Adrenal gland (tissue), 9 donors: ENCODE measurements at regions not wholly inside any gene's neighbourhood (a gene's known extent, or its start where the extent isn't known, plus 50 kb on each side); places are given as distances from the start of the nearest gene placed in this dataset.

ENCODE experiments used
- DNase-seq, 7 donors: peaks; one replicate each; pipeline ENCODE4 v3.0.0-alpha.2; 2019 to 2020
- H3K27ac ChIP-seq, 5 donors: fragments of 200-600 bp; sonication (generic) in 4 of 5; 1 replicate in 3 of 5; 2 replicates in 2 of 5; pipeline versions ENCODE4 v1.5.1 to v1.8.0; 2016 to 2020; ENCODE audit warnings: mild to moderate bottlenecking in 1 of 5
- H3K27me3 ChIP-seq: fragments of 200-600 bp; 2 replicates; pipeline ENCODE4 v1.8.0; 2021
- H3K36me3 ChIP-seq, 2 donors: fragments of 200-600 bp; replicated peaks in 1 of 2; 1 replicate in 1 of 2; 2 replicates in 1 of 2; pipeline versions ENCODE4 v1.5.1 to v1.8.0; 2018 to 2022
- H3K4me1 ChIP-seq, 2 donors: fragments of 200-600 bp; replicated peaks in 1 of 2; 1 replicate in 1 of 2; 2 replicates in 1 of 2; pipeline versions ENCODE4 v1.5.1 to v1.8.0; 2018 to 2021
- H3K4me3 ChIP-seq, 4 donors: fragments of 200-600 bp; sonication (generic) in 3 of 4; one replicate each; pipeline ENCODE4 v1.5.1; 2016 to 2018
- H3K9me3 ChIP-seq, 3 donors: fragments of 200-600 bp; sonication (generic) in 1 of 3; replicated peaks in 1 of 3; 1 replicate in 2 of 3; 2 replicates in 1 of 3; pipeline versions ENCODE4 v1.5.1 to v1.8.0; 2016 to 2021
- CTCF ChIP-seq, 6 experiments: fragments of 450-650 bp in 4 of 6; fragments of 200-600 bp in 2 of 6; sonication (generic) in 1 of 6; IDR thresholded peaks; 1 replicate in 5 of 6; 2 replicates in 1 of 6; pipeline versions ENCODE4 v1.5.1 to v1.8.0; 2016 to 2021; ENCODE audit warnings: antibody characterized with exemption in 6 of 6, mild to moderate bottlenecking in 2 of 6, moderate library complexity in 1 of 6
- POLR2A ChIP-seq, 2 donors: fragments of 450-650 bp; IDR thresholded peaks; one replicate each; pipeline ENCODE4 v1.6.1; 2017; ENCODE audit warnings: antibody characterized with exemption in 2 of 2, mild to moderate bottlenecking in 2 of 2, moderate library complexity in 1 of 2
- WGBS, 4 donors: extraction: QIAGEN DNeasy Blood & Tissue Kit in 2 of 4; methylation state at CpG; one replicate each; pipeline versions ENCODE4 v1.1.5 to v1.1.7; 2013 to 2017; 5-methylcytosine and 5-hydroxymethylcytosine counted together
- intact Hi-C, 2 donors: fragments of 100-400 bp; cut with DNase I; formaldehyde crosslinking; loops; one replicate each; pipeline versions ENCODE4 v1.14.1 to v1.15.0; 2022 to 2023
- donor health status: healthy with polysubstance abuse.
- donor health status: Bipolar disorder and iron deficiency.
- donor health status: DM: yes; HTN: yes; CAD: no.
- donor health status: DM: no; HTN: no; CAD: no.
- donor health status: DM: no; HTN: no; CAD: no.

- Histone ChIP-seq H3K9me3 (no peaks in the 10 kb centered on the region), H3K27me3 (no peaks in the 10 kb centered on the region), H3K4me1 (no peaks in the 10 kb centered on the region), H3K27ac (no peak overlapping the region), H3K4me3 (no peak overlapping the region), H3K36me3 (no peaks in the 10 kb centered on the region)
- intact Hi-C loops: no loop called here
- TF ChIP-seq CTCF (IDR thresholded peaks at IDR 0.05): no peak
- TF ChIP-seq POLR2A (IDR thresholded peaks at IDR 0.05): no peak
- no peak for DNase-seq
- 71 to 85% (median 75%) methylated on average over 3 of the region's 3 CpGs for WGBS, 4 donors
Observed at GRCh38 chr1:57530206-57530910, 106.5 kb upstream of the DAB1 start.

GRCh38 chr1:57522575-57522974 lies 98.7 kb upstream of the DAB1 start:
- H3K4me1 ChIP-seq: no peaks in the 10 kb centered on the region
- no peaks in the 10 kb centered on the region for H3K27me3 ChIP-seq
- no peak for DNase-seq
- H3K27ac ChIP-seq: no peak overlapping the region
- no peaks in the 10 kb centered on the region for H3K36me3 ChIP-seq
- intact Hi-C loops: no loop called here
- WGBS, 4 donors: 81 to 86% (median 85%) methylated on average over 3 of the region's 3 CpGs
- TF ChIP-seq POLR2A (IDR thresholded peaks at IDR 0.05) (no peak), CTCF (IDR thresholded peaks at IDR 0.05) (no peak)
- H3K9me3 ChIP-seq: no peaks in the 10 kb centered on the region
- H3K4me3 ChIP-seq: no peak overlapping the region

- TF ChIP-seq POLR2A (IDR thresholded peaks at IDR 0.05) (no peak), CTCF (IDR thresholded peaks at IDR 0.05) (no peak)
- no peaks in the 10 kb centered on the region for H3K9me3 ChIP-seq
- 50 to 72% (median 62%) methylated on average over 5 of the region's 5 CpGs for WGBS, 4 donors
- intact Hi-C loops: no loop called here
- no peak for DNase-seq
- H3K4me1 ChIP-seq: no peaks in the 10 kb centered on the region
- no peak overlapping the region for H3K27ac ChIP-seq
- no peak overlapping the region for H3K4me3 ChIP-seq
- H3K27me3 ChIP-seq: no peaks in the 10 kb centered on the region
- no peaks in the 10 kb centered on the region for H3K36me3 ChIP-seq
Observed at GRCh38 chr1:57520743-57521515, 97.1 kb upstream of the DAB1 start.

- H3K27ac ChIP-seq: no peak overlapping the region
- DNase-seq: no peak
- WGBS, 4 donors: 47 to 63% (median 52%) methylated on average over 3 of the region's 3 CpGs
- TF ChIP-seq POLR2A (IDR thresholded peaks at IDR 0.05): no peak
- no peak for TF ChIP-seq CTCF (IDR thresholded peaks at IDR 0.05)
- no peak overlapping the region for H3K4me3 ChIP-seq
- H3K4me1 ChIP-seq: no peaks in the 10 kb centered on the region
- no peaks in the 10 kb centered on the region for H3K27me3 ChIP-seq
- H3K9me3 ChIP-seq: no peaks in the 10 kb centered on the region
- H3K36me3 ChIP-seq: no peaks in the 10 kb centered on the region
- intact Hi-C loops: no loop called here
Observed at GRCh38 chr1:57518496-57518895, 94.6 kb upstream of the DAB1 start.
